ENCODE measurements at regions not wholly inside any gene's neighbourhood (a gene's known extent, or its start where the extent isn't known, plus 50 kb on each side); places are given as distances from the start of the nearest gene placed in this dataset.

GRCh38 chr21:35349376-35350080, 300.4 kb upstream of the RUNX1 start:
- no peak for DNase-seq

GRCh38 chr21:35348686-35349085, 299.6 kb upstream of the RUNX1 start:
- no peak for DNase-seq

DNA sequence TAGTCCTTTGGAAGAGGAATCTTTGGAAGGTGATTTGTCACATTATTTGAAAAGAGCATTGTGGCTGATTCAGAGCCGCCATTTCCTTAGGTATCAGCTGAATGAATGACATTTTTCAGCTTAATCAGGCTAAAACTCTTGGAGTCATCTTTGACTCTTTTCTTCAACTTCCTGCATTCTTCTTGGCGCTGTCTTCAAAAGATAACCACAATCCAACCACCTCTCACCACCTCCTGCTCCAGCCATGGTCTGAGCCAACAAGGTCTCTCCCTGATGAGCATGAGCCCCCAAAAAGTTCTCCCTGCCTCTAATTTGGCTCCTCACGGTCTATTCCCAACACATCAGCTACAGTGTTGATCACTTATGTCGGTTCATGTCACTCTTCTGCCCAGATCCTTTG, 297.6 kb upstream of the RUNX1 start:
- DNase-seq, result no peak

DNA sequence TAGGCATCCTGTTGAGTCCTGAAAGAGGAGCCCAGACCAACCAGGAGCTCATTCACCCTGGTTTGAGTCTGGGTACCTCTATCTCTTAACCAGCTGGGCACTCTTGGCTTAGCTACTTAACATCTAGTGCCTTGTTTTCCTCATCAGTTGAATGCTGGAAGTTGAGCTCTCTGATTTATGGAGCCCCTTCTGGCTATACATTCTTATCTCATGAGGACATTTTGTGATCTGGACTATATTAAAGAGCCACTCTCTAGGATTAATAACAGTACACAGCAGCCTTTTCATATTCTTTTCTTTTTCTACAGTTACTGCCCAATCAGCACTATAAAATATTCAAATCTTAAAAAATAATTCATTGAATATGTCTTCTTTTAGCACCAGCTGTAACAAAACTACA, 296.9 kb upstream of the RUNX1 start:
- no peak for DNase-seq

DNA sequence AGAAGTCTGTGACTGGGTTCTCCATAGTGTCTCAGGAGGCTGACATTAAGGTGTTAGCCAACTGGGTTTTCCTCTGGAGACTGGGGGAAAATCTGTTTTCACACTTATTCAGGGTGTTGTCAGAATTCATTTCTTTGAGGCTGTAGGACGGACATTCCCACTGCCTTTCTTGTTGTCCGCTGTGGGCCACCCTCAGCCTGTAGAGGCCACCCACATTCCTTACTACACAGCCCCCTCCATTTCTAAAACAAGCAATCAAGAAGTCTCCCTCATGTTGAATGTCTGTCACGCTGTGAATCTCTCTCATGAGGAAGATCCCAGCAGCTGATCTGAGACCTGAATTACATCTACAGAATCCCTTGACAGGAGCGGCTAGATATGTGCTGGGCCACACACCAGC, 295.5 kb upstream of the RUNX1 start:
- no peak for DNase-seq

DNA sequence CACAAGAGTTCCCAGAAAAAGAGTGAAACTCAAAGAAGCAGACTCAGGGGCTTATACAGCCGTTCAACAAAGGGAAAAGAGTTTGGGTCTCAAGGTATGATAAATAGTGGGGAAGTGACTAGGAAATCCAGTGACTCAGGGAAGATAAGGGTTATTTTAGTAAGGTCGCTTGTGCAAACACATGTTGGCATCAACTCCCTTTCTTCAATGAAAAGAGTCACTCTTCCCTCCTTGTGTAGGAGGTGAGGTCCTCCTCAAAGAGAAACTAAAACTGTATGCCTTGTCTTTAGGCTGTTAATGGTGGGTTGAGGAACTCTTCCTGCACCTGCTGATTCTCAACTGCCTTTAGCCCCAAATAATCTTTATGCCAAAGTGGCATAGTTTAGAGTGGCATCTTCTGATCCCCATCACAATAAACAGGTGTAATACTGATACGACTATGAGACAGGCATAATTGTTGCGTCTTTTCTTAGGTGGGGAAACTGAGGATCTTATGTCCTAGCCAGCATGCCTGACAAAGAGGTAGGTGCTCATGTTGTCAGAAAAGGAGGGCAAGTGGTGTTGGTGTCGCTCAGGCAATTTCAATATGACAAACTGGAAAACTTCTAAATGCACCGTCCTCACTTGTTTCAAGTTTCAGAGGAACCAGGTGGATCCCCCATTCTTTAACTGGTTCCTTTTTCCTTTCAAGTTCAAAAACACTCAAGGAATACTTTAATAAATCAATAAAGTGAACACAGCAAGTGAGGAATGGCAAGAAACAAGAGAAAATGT, 294.1 kb upstream of the RUNX1 start:
- no peak for DNase-seq

GRCh38 chr21:35342440-35342839, 293.3 kb upstream of the RUNX1 start:
- peak; percentile 16 for DNase-seq

DNA sequence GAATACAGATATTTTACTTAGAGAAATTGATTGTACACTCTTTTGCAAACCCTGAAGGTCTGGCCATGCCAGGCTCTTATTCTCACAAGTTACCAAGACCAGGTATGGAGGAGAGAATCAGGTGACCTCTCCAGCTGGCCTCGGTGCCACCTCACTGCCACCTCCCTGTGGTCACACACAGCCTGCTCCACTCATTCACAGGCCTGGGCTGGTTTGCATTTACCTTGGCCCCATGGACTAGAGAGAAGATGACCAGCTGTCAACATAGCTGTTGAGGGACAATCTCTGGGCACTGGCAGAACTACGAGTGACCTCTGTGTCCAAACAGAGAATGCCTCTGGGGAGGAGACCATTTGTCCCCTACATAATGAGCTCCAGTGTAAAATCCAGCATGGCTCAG, 291.2 kb upstream of the RUNX1 start:
- DNase-seq, result no peak

DNA sequence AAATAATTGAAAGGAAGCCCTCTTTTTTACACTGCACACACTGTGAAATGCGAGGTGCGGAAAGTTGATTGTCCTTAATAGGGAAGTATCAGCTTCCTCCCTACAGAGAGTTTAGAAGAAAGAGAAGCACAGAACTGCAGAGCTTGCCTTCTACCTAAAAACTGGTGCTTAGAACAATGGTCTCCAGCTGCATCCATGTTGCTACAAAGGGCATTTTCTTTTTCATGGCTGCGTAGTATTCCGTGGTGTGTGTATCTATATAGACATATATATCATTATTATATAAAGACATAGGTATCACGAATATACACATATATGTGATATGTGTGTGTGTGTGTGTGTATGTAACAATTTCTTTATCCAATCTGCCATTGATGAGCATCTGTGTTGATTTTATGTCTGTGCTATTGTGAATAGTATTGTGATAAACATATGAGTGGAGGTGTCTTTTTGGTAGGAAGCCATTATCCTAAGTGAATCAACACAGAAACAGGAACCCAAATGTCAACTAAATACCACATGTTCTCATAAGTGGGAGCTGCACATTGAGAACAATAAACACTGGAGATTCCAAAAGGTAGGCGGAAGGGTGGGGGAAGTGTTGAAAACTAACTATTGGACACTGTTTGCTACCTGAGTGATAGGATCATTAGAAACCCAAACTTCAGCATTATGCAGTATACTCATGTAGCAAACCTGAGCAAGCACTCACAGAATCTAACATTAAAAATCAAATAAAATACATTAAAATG, 290.0 kb upstream of the RUNX1 start:
- DNase-seq, result no peak

DNA sequence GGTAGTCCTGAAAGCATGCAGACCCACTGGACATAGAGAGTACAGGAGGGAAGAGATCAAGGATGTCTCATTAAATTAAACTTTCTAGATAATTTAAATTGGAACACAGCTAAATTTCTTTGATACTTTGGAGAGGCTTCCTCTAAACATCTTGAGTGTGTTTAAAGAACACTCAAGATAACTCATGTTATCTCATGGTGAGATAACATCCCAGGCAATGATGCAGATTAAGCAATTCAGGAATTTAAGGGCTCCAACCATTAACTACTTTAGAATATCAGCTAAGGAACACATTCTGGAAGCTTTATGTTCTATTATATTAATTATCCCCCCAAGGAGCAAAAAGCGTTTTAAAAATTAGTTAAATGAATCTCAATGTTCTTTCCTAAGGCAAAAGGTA, 289.2 kb upstream of the RUNX1 start:
- no peak for DNase-seq

DNA sequence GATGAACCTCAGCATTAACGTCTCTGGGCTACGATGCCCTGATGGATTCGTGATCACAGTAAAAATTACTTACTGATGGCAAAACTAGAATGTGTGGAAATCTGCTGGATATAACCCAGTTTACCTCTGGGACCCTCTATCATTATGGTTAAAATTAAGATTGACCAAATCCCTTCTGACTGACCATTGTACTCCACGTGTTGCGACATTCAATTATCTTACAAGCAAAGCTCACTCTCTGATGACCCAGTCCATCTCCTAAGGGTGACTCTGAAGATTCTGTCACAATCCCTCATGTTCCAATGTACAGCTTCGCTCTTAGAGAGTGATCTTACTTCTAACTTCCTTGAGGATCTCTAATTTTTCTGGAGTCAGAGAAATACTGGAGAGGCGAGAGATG, 288.5 kb upstream of the RUNX1 start:
- DNase-seq, result no peak

DNA sequence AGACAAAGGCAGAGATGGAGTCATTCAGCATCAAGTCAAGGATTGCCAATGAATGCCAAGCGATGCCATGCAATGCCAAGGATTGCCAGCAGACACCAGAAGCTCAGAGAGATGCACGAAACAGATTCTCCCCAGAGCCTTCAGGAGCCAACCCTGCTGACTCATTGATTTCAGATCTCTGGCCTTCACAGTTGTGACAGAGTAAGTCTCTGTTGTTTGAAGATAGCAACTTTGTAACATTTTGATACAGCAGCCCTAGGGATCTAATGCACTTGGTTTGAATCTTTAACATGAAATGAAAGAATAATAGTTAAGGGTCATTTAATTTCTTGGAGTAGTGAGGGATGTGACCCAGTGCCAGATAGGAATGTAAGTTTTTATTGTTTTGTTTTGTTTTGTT, 287.4 kb upstream of the RUNX1 start:
- no peak for DNase-seq

- no peak for DNase-seq
Measured at GRCh38 chr21:35335951-35336446, 286.9 kb upstream of the RUNX1 start.

DNA sequence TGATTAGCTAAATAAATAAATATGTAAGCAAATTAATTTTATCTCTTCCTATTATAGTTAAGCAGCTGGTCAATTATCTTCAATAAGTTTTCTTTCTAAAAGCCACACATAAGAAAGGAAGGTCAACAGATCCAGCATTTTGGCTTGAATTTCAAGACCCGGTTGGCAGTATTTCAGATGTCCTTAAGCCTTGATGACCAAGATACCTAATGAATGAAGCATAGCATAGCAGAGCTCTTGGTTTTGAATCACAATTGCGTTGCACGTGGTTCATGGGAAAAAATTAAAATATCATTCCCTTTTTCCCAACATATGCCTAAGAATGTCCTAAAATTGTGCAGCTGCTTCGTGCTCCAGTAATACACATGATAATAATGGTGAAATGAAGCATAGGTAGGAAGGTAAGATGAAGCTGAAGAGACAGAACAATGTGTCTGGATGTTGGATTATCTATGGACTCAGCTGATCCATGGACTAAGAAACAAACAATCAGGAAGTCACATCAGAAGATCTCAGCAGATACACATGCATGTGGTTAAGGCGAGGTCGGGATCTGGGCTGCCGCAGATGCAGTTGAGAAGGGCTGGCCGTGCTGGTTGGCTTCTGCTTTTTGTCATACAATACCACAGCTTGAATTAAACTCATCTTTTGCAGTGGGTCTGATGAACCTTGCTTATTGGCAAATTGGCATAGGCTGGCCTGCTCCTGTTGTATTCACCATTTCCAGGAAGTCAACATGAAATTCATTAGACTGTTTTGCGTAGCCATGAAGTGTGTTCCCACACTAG, 284.9 kb upstream of the RUNX1 start:
- no peak for DNase-seq

GRCh38 chr21:35332841-35333426, 283.8 kb upstream of the RUNX1 start:
- no peak for DNase-seq

GRCh38 chr21:35329940-35330660, 281.0 kb upstream of the RUNX1 start:
- no peak for DNase-seq

GRCh38 chr21:35328856-35329455, 279.9 kb upstream of the RUNX1 start:
- DNase-seq, result no peak

DNA sequence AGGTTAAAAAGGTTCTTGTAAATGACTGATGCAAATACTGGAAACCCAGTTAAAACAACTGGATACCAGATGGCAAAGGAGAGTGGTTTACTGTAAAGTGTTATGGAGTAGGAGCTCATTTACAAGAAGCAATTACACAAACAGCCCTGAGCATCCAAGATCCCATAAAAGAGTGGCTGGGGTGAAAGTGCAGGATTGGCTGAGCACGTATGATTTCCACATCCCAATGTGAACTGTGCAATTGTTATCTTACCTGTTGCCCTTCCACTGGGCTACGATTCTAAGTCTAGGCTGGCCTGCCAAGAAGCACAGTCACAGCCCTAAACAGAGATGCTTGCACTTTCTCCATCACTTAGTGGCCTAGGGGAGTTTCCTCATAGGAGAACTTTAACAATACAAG, 277.6 kb upstream of the RUNX1 start:
- no peak for DNase-seq

GRCh38 chr21:35325953-35326352, 276.9 kb upstream of the RUNX1 start:
- no peak for DNase-seq

DNA sequence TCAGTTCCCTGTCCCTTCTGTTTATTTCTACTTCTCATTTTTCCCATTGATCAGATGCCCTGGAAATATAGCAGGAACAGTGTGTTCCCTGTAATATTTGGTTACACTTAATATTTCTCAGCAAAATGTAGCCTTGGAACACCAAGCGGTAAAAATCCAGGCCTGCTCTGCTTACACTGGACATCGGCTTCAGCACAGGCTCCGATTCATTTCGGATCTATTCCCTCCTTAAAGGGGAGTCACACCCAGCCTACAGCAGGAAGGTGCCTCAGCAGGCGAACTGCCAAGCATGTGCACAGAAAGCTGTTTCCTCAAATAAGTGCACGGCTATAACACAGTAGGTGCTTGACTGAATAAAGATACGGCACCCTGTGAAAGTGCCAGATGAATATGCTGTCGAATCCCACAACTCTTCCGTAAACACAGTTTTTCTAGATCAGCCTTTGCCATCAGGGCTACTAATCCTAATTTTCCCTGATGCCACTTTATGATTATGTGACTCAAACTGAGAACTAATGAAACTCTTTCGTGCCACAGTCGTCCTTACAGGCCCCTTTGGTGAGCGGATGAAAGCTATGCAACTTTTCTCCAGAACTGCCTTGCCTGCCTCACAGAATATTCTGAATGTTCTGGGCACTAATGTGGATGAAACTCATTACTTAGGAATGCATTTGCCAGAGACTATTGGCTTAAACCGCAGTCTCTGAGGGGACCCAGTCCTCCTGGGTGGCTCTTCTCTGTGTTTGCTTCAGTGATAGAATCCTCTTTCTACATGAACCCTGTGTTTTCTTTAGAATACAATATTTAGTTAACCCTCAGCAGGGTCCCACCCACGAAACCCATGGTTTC, 275.5 kb upstream of the RUNX1 start:
- DNase-seq, result no peak

Measured in stimulated activated CD4-positive, alpha-beta T cell treated with anti-CD3 and anti-CD28 coated beads, Interleukin-12 subunit alpha, Interleukin-12 subunit beta, amount 100 ng/mL, for 4 hours (primary cell).